GM12872 (cell line): ENCODE measurements at regions not wholly inside any gene's neighbourhood (a gene's known extent, or its start where the extent isn't known, plus 50 kb on each side); places are given as distances from the start of the nearest gene placed in this dataset.

Source experiments
- TF ChIP-seq, protein P1 (sequence below): IDR thresholded peaks from 3 replicates; pipeline ENCODE4 v1.5.1; 2011; ENCODE audit warnings: low read depth, mild to moderate bottlenecking, low read length, moderate library complexity; ENCODE audit not compliant: insufficient read depth

DNA sequence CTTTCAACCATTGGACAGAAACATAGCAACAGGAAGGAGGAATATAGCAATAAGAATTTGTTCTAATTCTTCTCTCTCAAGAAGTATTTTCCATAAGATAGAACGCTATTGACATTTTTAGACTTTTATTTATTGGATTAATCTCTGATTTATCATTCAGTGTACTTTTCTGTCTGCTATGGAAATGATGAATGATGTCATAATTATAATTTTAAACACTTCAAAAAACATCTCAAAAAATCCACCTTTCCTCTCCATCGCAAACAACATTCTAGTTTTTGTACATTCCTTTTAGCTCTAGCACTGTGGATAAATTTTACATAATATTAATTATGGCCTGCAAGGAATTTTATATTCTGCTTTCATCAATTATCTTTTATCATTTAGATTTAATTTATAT lies 643.2 kb downstream of the DHX35 start:
- TF ChIP-seq, protein P1, sequence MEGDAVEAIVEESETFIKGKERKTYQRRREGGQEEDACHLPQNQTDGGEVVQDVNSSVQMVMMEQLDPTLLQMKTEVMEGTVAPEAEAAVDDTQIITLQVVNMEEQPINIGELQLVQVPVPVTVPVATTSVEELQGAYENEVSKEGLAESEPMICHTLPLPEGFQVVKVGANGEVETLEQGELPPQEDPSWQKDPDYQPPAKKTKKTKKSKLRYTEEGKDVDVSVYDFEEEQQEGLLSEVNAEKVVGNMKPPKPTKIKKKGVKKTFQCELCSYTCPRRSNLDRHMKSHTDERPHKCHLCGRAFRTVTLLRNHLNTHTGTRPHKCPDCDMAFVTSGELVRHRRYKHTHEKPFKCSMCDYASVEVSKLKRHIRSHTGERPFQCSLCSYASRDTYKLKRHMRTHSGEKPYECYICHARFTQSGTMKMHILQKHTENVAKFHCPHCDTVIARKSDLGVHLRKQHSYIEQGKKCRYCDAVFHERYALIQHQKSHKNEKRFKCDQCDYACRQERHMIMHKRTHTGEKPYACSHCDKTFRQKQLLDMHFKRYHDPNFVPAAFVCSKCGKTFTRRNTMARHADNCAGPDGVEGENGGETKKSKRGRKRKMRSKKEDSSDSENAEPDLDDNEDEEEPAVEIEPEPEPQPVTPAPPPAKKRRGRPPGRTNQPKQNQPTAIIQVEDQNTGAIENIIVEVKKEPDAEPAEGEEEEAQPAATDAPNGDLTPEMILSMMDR = no peak

DNA sequence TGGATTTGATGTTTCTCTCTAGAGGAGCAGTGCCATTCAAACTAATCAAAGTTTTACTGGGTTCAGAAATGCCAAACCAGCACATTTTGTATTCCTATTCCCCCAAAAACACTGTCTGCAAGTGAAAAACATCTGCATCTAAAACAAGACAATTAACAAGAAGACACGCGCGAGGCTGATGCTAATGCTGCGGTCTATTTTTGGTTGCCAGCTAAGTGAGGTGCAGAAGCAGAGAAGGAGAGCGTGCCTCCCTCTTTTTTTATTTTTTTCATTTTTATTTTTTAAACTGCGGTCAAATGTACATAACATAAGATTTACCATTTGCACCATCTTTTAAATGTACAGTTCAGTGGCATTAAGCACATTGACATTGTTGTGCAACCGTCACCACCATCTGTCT lies 641.1 kb downstream of the DHX35 start:
- TF ChIP-seq, protein P1 = no peak

DNA sequence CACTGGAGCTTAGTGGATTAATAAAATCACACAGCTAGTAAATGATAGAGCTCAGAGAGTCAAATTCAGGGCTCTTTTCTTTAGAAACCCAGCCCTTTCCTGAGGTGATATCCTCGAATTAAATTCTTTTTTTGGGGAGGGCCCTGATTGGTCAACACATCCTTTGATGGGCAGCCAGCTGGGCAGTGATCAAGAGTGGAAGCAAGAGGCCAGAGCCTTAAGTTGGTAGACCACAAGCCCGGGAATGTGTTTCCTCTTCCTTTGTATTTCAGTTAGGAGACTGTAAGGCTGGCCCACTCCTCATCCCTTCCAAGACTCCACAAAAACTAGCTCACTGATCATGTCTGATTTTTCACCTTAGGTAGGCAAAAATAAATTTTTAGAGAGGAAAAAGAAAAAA lies 640.5 kb downstream of the DHX35 start:
- TF ChIP-seq, protein P1 = no peak

DNA sequence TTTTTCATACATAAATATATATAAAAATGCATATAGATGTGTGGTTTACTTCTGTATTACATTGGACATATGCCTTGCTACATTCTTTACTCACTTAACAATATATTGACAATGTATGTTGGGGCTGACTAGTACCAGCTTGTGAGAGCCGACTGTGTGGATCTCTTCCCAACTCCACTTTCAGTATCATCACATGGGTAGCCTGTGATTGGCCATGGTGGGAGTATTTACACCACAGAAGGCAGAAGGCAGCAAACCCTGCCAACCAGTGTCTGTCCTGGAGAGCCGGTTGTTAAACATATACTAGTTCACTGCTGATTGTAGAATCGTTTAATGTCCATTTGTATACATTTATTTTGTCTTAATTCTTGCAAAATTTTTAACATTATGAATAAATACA lies 638.7 kb downstream of the DHX35 start:
- TF ChIP-seq, protein P1 = no peak

DNA sequence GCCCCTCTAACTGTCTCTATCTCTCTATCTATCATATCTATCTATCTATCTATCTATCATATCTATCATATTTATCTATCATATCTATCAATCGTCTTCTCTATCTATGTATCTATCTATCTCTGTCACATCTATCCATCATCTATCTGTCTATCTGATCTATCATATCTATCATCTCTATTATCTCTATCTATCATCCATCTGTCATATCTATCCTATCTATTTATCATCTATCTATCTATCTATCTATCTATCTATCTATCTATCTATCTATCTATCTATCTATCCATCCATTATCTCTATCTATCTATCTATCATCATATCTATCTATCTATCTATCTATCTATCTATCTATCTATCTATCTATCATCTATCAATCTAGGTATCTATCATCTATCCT lies 638.0 kb downstream of the DHX35 start:
- TF ChIP-seq, protein P1 = no peak

DNA sequence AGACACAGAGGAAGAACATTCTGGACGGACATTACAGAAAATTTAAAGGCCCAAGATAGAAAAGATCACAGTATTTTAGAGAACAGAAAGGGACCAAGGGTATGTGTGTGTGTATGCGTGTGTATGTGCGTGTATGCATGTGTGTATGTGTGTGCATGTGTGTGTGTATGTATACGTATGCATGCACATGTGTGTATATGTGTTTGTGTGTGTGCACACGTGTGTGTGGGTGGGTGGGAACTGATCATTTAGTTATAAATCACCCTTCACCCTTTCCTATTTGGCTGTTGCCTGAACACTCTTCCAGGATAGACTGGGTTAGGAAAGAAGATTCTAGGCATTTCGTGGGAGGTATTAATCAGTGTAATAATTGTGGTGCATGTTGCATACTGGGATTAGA lies 634.4 kb downstream of the DHX35 start:
- TF ChIP-seq, protein P1 = no peak

DNA sequence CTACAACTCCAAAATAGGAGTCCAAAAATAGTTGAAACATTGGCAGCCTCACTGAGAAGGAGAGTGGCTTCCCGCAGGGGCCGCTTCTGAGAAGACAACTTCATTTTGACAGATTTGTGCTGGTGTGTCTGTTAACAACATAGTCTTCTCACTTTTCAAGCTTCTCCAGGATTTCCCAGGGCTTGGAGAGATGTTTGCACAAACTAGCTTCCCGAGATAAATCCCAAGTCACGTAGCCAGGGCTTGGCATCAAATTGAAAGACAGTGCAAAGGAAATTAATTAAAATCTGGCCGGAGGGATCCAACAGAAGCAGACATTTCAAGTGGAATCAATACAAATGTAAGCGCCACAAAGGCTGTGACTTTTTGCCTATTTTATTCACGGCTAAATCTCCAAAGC lies 630.2 kb downstream of the DHX35 start:
- TF ChIP-seq, protein P1 = no peak
